Lower leg skin (tissue), 4 donors: ENCODE measurements at regions not wholly inside any gene's neighbourhood (a gene's known extent, or its start where the extent isn't known, plus 50 kb on each side); places are given as distances from the start of the nearest gene placed in this dataset.

Source experiments
- DNase-seq, 2 donors: peaks; one replicate each; pipeline ENCODE4 v3.0.0-alpha.2; 2019; ENCODE audit warnings: low spot score in 2 of 2
- H3K4me3 ChIP-seq: fragments of 200-600 bp; sonication (generic); 2 replicates; pipeline ENCODE4 v1.5.1; 2017; ENCODE audit warnings: mild to moderate bottlenecking, low read depth; ENCODE audit not compliant: poor library complexity, severe bottlenecking
- POLR2A ChIP-seq, 2 donors: fragments of 450-650 bp; IDR thresholded peaks; one replicate each; pipeline ENCODE4 v1.6.1; 2016 to 2017; ENCODE audit warnings: antibody characterized with exemption in 2 of 2, mild to moderate bottlenecking in 1 of 2, moderate library complexity in 1 of 2
- WGBS, 2 donors: methylation state at CpG; one replicate each; pipeline ENCODE4 v1.1.5; 2018; 5-methylcytosine and 5-hydroxymethylcytosine counted together
- intact Hi-C: fragments of 100-400 bp; cut with DNase I; formaldehyde crosslinking; loops from one replicate; pipeline ENCODE4 v1.15.0; 2023; ENCODE audit warnings: low total_unique reads
- TF ChIP-seq, protein P1 (sequence below), 3 donors: fragments of 450-650 bp; IDR thresholded peaks; one replicate each; pipeline ENCODE4 v1.5.1; 2016; ENCODE audit warnings: antibody characterized with exemption in 3 of 3, mild to moderate bottlenecking in 3 of 3, moderate library complexity in 2 of 3

GRCh38 chr15:69696946-69697345, 244.3 kb downstream of the RPLP1 start:
- intact Hi-C loops, result no loop called here
- H3K4me3 ChIP-seq, result no peak overlapping the region
- 70 to 83% methylated on average over 3 of the region's 3 CpGs for WGBS, 2 donors
- TF ChIP-seq, protein P1, sequence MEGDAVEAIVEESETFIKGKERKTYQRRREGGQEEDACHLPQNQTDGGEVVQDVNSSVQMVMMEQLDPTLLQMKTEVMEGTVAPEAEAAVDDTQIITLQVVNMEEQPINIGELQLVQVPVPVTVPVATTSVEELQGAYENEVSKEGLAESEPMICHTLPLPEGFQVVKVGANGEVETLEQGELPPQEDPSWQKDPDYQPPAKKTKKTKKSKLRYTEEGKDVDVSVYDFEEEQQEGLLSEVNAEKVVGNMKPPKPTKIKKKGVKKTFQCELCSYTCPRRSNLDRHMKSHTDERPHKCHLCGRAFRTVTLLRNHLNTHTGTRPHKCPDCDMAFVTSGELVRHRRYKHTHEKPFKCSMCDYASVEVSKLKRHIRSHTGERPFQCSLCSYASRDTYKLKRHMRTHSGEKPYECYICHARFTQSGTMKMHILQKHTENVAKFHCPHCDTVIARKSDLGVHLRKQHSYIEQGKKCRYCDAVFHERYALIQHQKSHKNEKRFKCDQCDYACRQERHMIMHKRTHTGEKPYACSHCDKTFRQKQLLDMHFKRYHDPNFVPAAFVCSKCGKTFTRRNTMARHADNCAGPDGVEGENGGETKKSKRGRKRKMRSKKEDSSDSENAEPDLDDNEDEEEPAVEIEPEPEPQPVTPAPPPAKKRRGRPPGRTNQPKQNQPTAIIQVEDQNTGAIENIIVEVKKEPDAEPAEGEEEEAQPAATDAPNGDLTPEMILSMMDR (IDR thresholded peaks at IDR 0.05), result no peak
- no peak for TF ChIP-seq POLR2A (IDR thresholded peaks at IDR 0.05)
- DNase-seq, result no peak

GRCh38 chr15:69697916-69698315, 245.3 kb downstream of the RPLP1 start:
- no peak overlapping the region for H3K4me3 ChIP-seq
- intact Hi-C loops, result no loop called here
- DNase-seq, result no peak
- 52 to 53% methylated on average over 3 of the region's 3 CpGs for WGBS, 2 donors
- TF ChIP-seq POLR2A (IDR thresholded peaks at IDR 0.05), result no peak
- TF ChIP-seq, protein P1 (IDR thresholded peaks at IDR 0.05), result no peak

GRCh38 chr15:69699096-69699495, 246.5 kb downstream of the RPLP1 start:
- TF ChIP-seq POLR2A (IDR thresholded peaks at IDR 0.05), result no peak
- TF ChIP-seq, protein P1 (IDR thresholded peaks at IDR 0.05), result no peak
- intact Hi-C loops, result no loop called here
- 80 to 81% methylated on average over 1 of the region's 1 CpG for WGBS, 2 donors
- no peak overlapping the region for H3K4me3 ChIP-seq
- no peak for DNase-seq

DNA sequence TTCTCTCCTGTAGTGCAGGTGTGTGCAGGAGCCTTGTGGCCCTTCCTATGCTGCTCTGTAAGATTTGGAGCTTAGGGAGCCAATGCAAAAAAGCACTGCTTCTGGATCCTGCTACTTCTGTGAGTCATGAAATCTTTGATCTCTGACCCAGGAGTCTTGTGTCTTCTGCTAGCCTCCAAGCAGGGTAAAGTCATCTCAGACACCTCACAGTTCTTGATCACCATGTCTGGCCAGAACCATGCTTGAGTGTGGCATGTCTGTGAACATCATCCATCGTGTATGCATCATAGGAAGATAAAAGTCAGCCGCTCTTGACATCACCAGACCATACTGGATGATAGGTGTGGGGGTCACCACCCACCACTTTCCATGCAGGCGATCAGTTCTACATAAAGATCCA, 247.8 kb downstream of the RPLP1 start:
- no peak for TF ChIP-seq POLR2A (IDR thresholded peaks at IDR 0.05)
- TF ChIP-seq, protein P1 (IDR thresholded peaks at IDR 0.05), result no peak
- no peak for DNase-seq
- intact Hi-C loops, result no loop called here
- 87 to 96% methylated on average over 3 of the region's 3 CpGs for WGBS, 2 donors
- no peak overlapping the region for H3K4me3 ChIP-seq

GRCh38 chr15:69701198-69701597, 248.6 kb downstream of the RPLP1 start:
- 87 to 88% methylated on average over 3 of the region's 3 CpGs for WGBS, 2 donors
- intact Hi-C loops, result no loop called here
- no peak for DNase-seq
- H3K4me3 ChIP-seq, result no peak overlapping the region
- TF ChIP-seq POLR2A (IDR thresholded peaks at IDR 0.05), result no peak
- TF ChIP-seq, protein P1 (IDR thresholded peaks at IDR 0.05), result no peak

DNA sequence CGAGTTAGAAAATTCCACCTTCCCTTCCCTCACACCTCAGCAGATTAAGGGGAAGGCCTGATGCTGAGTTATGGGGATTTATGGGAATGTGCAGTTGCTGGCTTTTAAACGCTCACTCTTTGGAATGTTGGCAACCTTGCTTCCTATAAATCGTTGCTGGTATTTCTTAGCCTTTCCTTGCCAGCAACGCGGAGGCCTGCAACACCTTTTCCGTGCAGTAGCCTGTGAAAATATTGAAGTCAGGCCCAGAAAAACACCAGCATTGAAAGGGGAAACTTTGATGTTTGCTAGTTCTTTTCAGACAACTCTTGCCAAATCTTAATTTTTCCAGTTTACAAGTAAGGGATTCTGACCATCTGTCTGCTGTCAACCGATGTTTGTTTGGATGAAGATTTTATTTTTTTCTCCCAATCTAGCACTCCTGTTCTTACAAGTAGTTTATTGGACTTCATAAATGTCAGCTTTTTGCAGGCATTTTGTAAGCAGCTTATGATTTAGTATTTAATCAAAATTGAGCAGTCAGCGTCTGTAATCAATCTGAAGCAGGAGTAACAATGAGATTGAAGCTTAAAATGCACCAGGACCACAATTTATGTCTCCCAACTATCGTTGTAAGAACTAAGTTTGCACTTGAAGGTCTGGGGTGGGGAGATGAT, 251.0 kb downstream of the RPLP1 start:
- TF ChIP-seq, protein P1 (IDR thresholded peaks at IDR 0.05), result no peak
- TF ChIP-seq POLR2A (IDR thresholded peaks at IDR 0.05), result no peak
- H3K4me3 ChIP-seq, result no peak overlapping the region
- WGBS, 2 donors, result 27 to 30% methylated on average over 9 of the region's 9 CpGs
- intact Hi-C loops, result no loop called here
- no peak for DNase-seq
